ENCODE measurements at regions not wholly inside any gene's neighbourhood (a gene's known extent, or its start where the extent isn't known, plus 50 kb on each side); places are given as distances from the start of the nearest gene placed in this dataset.

GRCh38 chr6:14747881-14748520 is 497.9 kb upstream of the JARID2 start:
- no peak for DNase-seq

- DNase-seq: no peak
Measured at GRCh38 chr6:14748679-14749078, 497.2 kb upstream of the JARID2 start.

- no peak for DNase-seq
Measured at GRCh38 chr6:14750059-14750661, 495.7 kb upstream of the JARID2 start.

GRCh38 chr6:14751645-14752175 is 494.2 kb upstream of the JARID2 start:
- no peak for DNase-seq

GRCh38 chr6:14754751-14755513 is 490.9 kb upstream of the JARID2 start:
- DNase-seq: no peak

- no peak for DNase-seq
Measured at GRCh38 chr6:14756340-14756739, 489.5 kb upstream of the JARID2 start.

- no peak for DNase-seq
Measured at GRCh38 chr6:14757014-14757413, 488.9 kb upstream of the JARID2 start.

GRCh38 chr6:14757418-14757817 is 488.5 kb upstream of the JARID2 start:
- no peak for DNase-seq

- DNase-seq: peak; percentile 63
Measured at GRCh38 chr6:14758421-14759081, 487.3 kb upstream of the JARID2 start.

- DNase-seq: no peak
Measured at GRCh38 chr6:14759976-14760672, 485.7 kb upstream of the JARID2 start.

- DNase-seq: no peak
Measured at GRCh38 chr6:14762077-14762476, 483.8 kb upstream of the JARID2 start.

- DNase-seq: no peak
Measured at GRCh38 chr6:14763139-14763538, 482.7 kb upstream of the JARID2 start.

- no peak for DNase-seq
Measured at GRCh38 chr6:14763616-14764015, 482.3 kb upstream of the JARID2 start.

- no peak for DNase-seq
Measured at GRCh38 chr6:14765106-14765505, 480.8 kb upstream of the JARID2 start.

GRCh38 chr6:14765721-14766390 is 480.0 kb upstream of the JARID2 start:
- no peak for DNase-seq

- no peak for DNase-seq
Measured at GRCh38 chr6:14766391-14766994, 479.4 kb upstream of the JARID2 start.

- DNase-seq: no peak
Measured at GRCh38 chr6:14767226-14767625, 478.6 kb upstream of the JARID2 start.

GRCh38 chr6:14770040-14770439 is 475.8 kb upstream of the JARID2 start:
- DNase-seq: no peak

- DNase-seq: no peak
Measured at GRCh38 chr6:14770572-14770971, 475.3 kb upstream of the JARID2 start.

GRCh38 chr6:14771016-14771415 is 474.9 kb upstream of the JARID2 start:
- DNase-seq: no peak

GRCh38 chr6:14772188-14772587 is 473.7 kb upstream of the JARID2 start:
- peak; percentile 85 for DNase-seq

GRCh38 chr6:14775528-14775927 is 470.3 kb upstream of the JARID2 start:
- DNase-seq: no peak
